NK-92 treated with Interleukin-12 subunit alpha and Interleukin-12 subunit beta, amount 100 ng/mL, for 24 hours (cell line): ENCODE measurements at regions not wholly inside any gene's neighbourhood (a gene's known extent, or its start where the extent isn't known, plus 50 kb on each side); places are given as distances from the start of the nearest gene placed in this dataset.

Experiments
- DNase-seq: peaks from one replicate; lab custom pipeline; 2025; lab: John Stamatoyannopoulos, UW

GRCh38 chr2:47265158-47265557 lies 88.8 kb upstream of the CALM2 start:
- DNase-seq, result no peak

GRCh38 chr2:47264686-47265085 lies 88.4 kb upstream of the CALM2 start:
- DNase-seq, result no peak

GRCh38 chr2:47264143-47264542 lies 87.8 kb upstream of the CALM2 start:
- DNase-seq, result no peak

GRCh38 chr2:47262657-47263056 lies 86.3 kb upstream of the CALM2 start:
- no peak for DNase-seq

- DNase-seq, result no peak
Measured at GRCh38 chr2:47260971-47261370, 84.7 kb upstream of the CALM2 start.

- DNase-seq, result no peak
Measured at GRCh38 chr2:47259829-47260228, 83.5 kb upstream of the CALM2 start.

GRCh38 chr2:47257946-47258348 lies 81.6 kb upstream of the CALM2 start:
- DNase-seq, result no peak

- no peak for DNase-seq
Measured at GRCh38 chr2:47256416-47257087, 80.2 kb upstream of the CALM2 start.

GRCh38 chr2:47255794-47256193 lies 79.5 kb upstream of the CALM2 start:
- no peak for DNase-seq

GRCh38 chr2:47254464-47254863 lies 78.2 kb upstream of the CALM2 start:
- DNase-seq, result no peak

- DNase-seq, result no peak
Measured at GRCh38 chr2:47253447-47253846, 77.1 kb upstream of the CALM2 start.

- no peak for DNase-seq
Measured at GRCh38 chr2:47251404-47251675, 75.0 kb upstream of the CALM2 start.

GRCh38 chr2:47250586-47251403 lies 74.5 kb upstream of the CALM2 start:
- DNase-seq, result no peak

- DNase-seq, result no peak
Measured at GRCh38 chr2:47249931-47250330, 73.6 kb upstream of the CALM2 start.

GRCh38 chr2:47249157-47249900 lies 73.0 kb upstream of the CALM2 start:
- no peak for DNase-seq

- no peak for DNase-seq
Measured at GRCh38 chr2:47243596-47244323, 67.4 kb upstream of the CALM2 start.

GRCh38 chr2:47241715-47242114 lies 65.4 kb upstream of the CALM2 start:
- DNase-seq, result no peak

GRCh38 chr2:47239119-47239969 lies 63.0 kb upstream of the CALM2 start:
- DNase-seq, result no peak

- no peak for DNase-seq
Measured at GRCh38 chr2:47238638-47239037, 62.3 kb upstream of the CALM2 start.

GRCh38 chr2:47237375-47238334 lies 61.3 kb upstream of the CALM2 start:
- no peak for DNase-seq
